Liver (tissue), 8 donors: ENCODE measurements at regions not wholly inside any gene's neighbourhood (a gene's known extent, or its start where the extent isn't known, plus 50 kb on each side); places are given as distances from the start of the nearest gene placed in this dataset.
A peak's percentile ranks its signal among the peaks of the same experiment; 100 is the strongest.

Experiments
- DNase-seq: peaks from one replicate; pipeline ENCODE4 v3.0.0-alpha.2; 2017; ENCODE audit warnings: low spot score
- H3K27ac ChIP-seq, 2 donors: one replicate each; pipeline ENCODE4 v1.7.0; 2013; ENCODE audit warnings: inconsistent platforms in 2 of 2, low read length in 2 of 2, control low read depth in 1 of 2, low read depth in 1 of 2, mild to moderate bottlenecking in 1 of 2
- H3K27me3 ChIP-seq, 4 donors: one replicate each; pipeline versions ENCODE4 v1.6.1 to v1.7.0; 2013; ENCODE audit warnings: low read length in 3 of 4, inconsistent platforms in 1 of 4, mild to moderate bottlenecking in 1 of 4, moderate library complexity in 1 of 4; ENCODE audit not compliant: control insufficient read depth in 4 of 4, insufficient read depth in 4 of 4
- H3K36me3 ChIP-seq, 4 donors: one replicate each; pipeline versions ENCODE4 v1.6.1 to v1.7.0; 2013; ENCODE audit warnings: low read length in 3 of 4, mild to moderate bottlenecking in 3 of 4, low read depth in 1 of 4, moderate library complexity in 1 of 4; ENCODE audit not compliant: control insufficient read depth in 4 of 4, insufficient read depth in 3 of 4
- H3K4me1 ChIP-seq, 4 donors: one replicate each; pipeline versions ENCODE4 v1.6.1 to v1.7.0; 2013; ENCODE audit warnings: low read length in 3 of 4, mild to moderate bottlenecking in 3 of 4, moderate library complexity in 1 of 4; ENCODE audit not compliant: control insufficient read depth in 4 of 4, insufficient read depth in 4 of 4
- H3K4me3 ChIP-seq, 3 donors: one replicate each; pipeline versions ENCODE4 v1.6.1 to v1.7.0; 2013; ENCODE audit warnings: low read length in 3 of 3, control low read depth in 1 of 3, low read depth in 1 of 3, mild to moderate bottlenecking in 1 of 3
- H3K9ac ChIP-seq, 2 donors: one replicate each; pipeline ENCODE4 v1.7.0; 2013; ENCODE audit warnings: low read length in 2 of 2, mild to moderate bottlenecking in 2 of 2, moderate library complexity in 2 of 2, control low read depth in 1 of 2, low read depth in 1 of 2
- H3K9me3 ChIP-seq, 4 donors: one replicate each; pipeline versions ENCODE4 v1.6.1 to v1.7.0; 2013; ENCODE audit warnings: low read length in 3 of 4; ENCODE audit not compliant: control insufficient read depth in 4 of 4
- EGR1 ChIP-seq, 2 donors: IDR thresholded peaks; 2 replicates each; pipeline ENCODE4 v1.6.1; 2016 to 2018; ENCODE audit warnings: antibody characterized with exemption in 2 of 2, low read depth in 2 of 2
- FOXA1 ChIP-seq: IDR thresholded peaks from 2 replicates; pipeline ENCODE4 v1.6.1; 2016; ENCODE audit warnings: antibody characterized with exemption
- FOXA2 ChIP-seq: IDR thresholded peaks from 2 replicates; pipeline ENCODE4 v1.6.1; 2016; ENCODE audit warnings: antibody characterized with exemption
- GABPA ChIP-seq, 2 donors: IDR thresholded peaks in 1 of 2; conservative IDR thresholded peaks in 1 of 2; 2 replicates each; pipeline ENCODE4 v1.6.1; 2016; ENCODE audit warnings: antibody characterized with exemption in 2 of 2, mild to moderate bottlenecking in 1 of 2, moderate library complexity in 1 of 2
- HNF4A ChIP-seq, 2 donors: conservative IDR thresholded peaks; 2 replicates each; pipeline ENCODE4 v1.6.1; 2016; ENCODE audit warnings: antibody characterized with exemption in 2 of 2, mild to moderate bottlenecking in 2 of 2
- HNF4G ChIP-seq: IDR thresholded peaks from 2 replicates; pipeline ENCODE4 v1.6.1; 2016; ENCODE audit warnings: antibody characterized with exemption
- JUND ChIP-seq, 2 donors: IDR thresholded peaks; 2 replicates each; pipeline ENCODE4 v1.6.1; 2016; ENCODE audit warnings: antibody characterized with exemption in 2 of 2
- NR2F2 ChIP-seq: IDR thresholded peaks from 2 replicates; pipeline ENCODE4 v1.6.1; 2016; ENCODE audit warnings: antibody characterized with exemption
- RAD21 ChIP-seq, 2 donors: IDR thresholded peaks; 2 replicates each; pipeline ENCODE4 v1.6.1; 2016; ENCODE audit warnings: antibody characterized with exemption in 2 of 2, mild to moderate bottlenecking in 2 of 2
- SP1 ChIP-seq: IDR thresholded peaks from 2 replicates; pipeline ENCODE4 v1.6.1; 2018; ENCODE audit warnings: antibody characterized with exemption, mild to moderate bottlenecking
- YY1 ChIP-seq: IDR thresholded peaks from 2 replicates; pipeline ENCODE4 v1.6.1; 2016; ENCODE audit warnings: antibody characterized with exemption, mild to moderate bottlenecking
- WGBS: extraction: QIAGEN DNeasy Blood & Tissue Kit; methylation state at CpG from one replicate; pipeline ENCODE4 v1.1.7; 2013; 5-methylcytosine and 5-hydroxymethylcytosine counted together
- TF ChIP-seq, protein P1 (sequence below): IDR thresholded peaks from 2 replicates; pipeline ENCODE4 v1.6.1; 2016; ENCODE audit warnings: antibody characterized with exemption
- TF ChIP-seq, protein P2 (sequence below): IDR thresholded peaks from 2 replicates; pipeline ENCODE4 v1.6.1; 2016; ENCODE audit warnings: antibody characterized with exemption
- TF ChIP-seq, protein P3 (sequence below): fragments of 150-350 bp; IDR thresholded peaks from 2 replicates; pipeline ENCODE4 v1.5.1; 2017; ENCODE audit warnings: improper control_type of control experiment, low read depth, low read length; ENCODE audit not compliant: missing input control
- TF ChIP-seq, protein P4 (sequence below): IDR thresholded peaks from 2 replicates; pipeline ENCODE4 v1.6.1; 2016; ENCODE audit warnings: antibody characterized with exemption, mild to moderate bottlenecking
- donor health status: healthy.
- donor health status: healthy.
- donor health status: healthy.
- donor health status: healthy.
- donor health status: healthy.

- no peaks in the 10 kb centered on the region for H3K9me3 ChIP-seq
- H3K4me3 ChIP-seq: no peak overlapping the region
- TF ChIP-seq RAD21 (IDR thresholded peaks at IDR 0.05) (no peak), SP1 (no peak)
- TF ChIP-seq, protein P1, sequence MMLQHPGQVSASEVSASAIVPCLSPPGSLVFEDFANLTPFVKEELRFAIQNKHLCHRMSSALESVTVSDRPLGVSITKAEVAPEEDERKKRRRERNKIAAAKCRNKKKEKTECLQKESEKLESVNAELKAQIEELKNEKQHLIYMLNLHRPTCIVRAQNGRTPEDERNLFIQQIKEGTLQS: no peak
- TF ChIP-seq, protein P2, sequence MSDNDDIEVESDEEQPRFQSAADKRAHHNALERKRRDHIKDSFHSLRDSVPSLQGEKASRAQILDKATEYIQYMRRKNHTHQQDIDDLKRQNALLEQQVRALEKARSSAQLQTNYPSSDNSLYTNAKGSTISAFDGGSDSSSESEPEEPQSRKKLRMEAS: no peak
- TF ChIP-seq, protein P3, sequence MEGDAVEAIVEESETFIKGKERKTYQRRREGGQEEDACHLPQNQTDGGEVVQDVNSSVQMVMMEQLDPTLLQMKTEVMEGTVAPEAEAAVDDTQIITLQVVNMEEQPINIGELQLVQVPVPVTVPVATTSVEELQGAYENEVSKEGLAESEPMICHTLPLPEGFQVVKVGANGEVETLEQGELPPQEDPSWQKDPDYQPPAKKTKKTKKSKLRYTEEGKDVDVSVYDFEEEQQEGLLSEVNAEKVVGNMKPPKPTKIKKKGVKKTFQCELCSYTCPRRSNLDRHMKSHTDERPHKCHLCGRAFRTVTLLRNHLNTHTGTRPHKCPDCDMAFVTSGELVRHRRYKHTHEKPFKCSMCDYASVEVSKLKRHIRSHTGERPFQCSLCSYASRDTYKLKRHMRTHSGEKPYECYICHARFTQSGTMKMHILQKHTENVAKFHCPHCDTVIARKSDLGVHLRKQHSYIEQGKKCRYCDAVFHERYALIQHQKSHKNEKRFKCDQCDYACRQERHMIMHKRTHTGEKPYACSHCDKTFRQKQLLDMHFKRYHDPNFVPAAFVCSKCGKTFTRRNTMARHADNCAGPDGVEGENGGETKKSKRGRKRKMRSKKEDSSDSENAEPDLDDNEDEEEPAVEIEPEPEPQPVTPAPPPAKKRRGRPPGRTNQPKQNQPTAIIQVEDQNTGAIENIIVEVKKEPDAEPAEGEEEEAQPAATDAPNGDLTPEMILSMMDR: no peak
- H3K27ac ChIP-seq: no peak overlapping the region
- no peak overlapping the region for H3K9ac ChIP-seq
- H3K27me3 ChIP-seq: no peaks in the 10 kb centered on the region
- no peaks in the 10 kb centered on the region for H3K36me3 ChIP-seq
- 91% methylated on average over 1 of the region's 1 CpG for WGBS
- H3K4me1 ChIP-seq: peaks cover 6 to 32% (median 19%) of the 10 kb centered on the region in 4 donors
- DNase-seq: no peak
Measured at GRCh38 chr17:13405080-13405479, 196.6 kb downstream of the HS3ST3A1 start.

GRCh38 chr17:13403982-13404946 lies 197.5 kb downstream of the HS3ST3A1 start:
- WGBS: 67% methylated on average over 4 of the region's 4 CpGs

DNA sequence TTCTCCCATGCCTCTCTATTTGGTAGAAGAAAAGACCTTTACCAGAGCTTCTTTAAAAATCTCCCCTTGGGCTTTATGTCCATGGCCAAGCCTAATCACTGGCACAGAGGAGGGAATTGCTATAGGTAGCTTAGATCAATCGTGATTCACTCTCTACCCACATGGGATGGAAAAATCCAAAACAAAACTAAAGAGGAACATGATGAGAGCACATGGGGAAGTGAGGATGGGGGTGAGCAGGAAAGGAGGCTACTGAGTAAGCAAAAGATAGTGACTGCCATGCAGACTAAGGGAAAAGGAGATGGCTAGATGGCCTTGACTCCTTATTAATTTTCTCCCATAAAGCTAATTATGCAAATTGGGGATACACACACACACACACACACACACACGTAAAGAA lies 201.2 kb downstream of the HS3ST3A1 start:
- no peaks in the 10 kb centered on the region for H3K36me3 ChIP-seq
- WGBS: 83% methylated on average over 2 of the region's 2 CpGs
- no peak overlapping the region for H3K4me3 ChIP-seq
- TF ChIP-seq, protein P4, sequence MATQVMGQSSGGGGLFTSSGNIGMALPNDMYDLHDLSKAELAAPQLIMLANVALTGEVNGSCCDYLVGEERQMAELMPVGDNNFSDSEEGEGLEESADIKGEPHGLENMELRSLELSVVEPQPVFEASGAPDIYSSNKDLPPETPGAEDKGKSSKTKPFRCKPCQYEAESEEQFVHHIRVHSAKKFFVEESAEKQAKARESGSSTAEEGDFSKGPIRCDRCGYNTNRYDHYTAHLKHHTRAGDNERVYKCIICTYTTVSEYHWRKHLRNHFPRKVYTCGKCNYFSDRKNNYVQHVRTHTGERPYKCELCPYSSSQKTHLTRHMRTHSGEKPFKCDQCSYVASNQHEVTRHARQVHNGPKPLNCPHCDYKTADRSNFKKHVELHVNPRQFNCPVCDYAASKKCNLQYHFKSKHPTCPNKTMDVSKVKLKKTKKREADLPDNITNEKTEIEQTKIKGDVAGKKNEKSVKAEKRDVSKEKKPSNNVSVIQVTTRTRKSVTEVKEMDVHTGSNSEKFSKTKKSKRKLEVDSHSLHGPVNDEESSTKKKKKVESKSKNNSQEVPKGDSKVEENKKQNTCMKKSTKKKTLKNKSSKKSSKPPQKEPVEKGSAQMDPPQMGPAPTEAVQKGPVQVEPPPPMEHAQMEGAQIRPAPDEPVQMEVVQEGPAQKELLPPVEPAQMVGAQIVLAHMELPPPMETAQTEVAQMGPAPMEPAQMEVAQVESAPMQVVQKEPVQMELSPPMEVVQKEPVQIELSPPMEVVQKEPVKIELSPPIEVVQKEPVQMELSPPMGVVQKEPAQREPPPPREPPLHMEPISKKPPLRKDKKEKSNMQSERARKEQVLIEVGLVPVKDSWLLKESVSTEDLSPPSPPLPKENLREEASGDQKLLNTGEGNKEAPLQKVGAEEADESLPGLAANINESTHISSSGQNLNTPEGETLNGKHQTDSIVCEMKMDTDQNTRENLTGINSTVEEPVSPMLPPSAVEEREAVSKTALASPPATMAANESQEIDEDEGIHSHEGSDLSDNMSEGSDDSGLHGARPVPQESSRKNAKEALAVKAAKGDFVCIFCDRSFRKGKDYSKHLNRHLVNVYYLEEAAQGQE: no peak
- TF ChIP-seq, protein P3: no peak
- TF ChIP-seq SP1 (no peak), HNF4A (conservative IDR thresholded peaks at IDR 0.05) (no peak), FOXA2 (no peak), FOXA1 (no peak), YY1 (no peak), EGR1 (IDR thresholded peaks at IDR 0.05; ENCODE audit: low read depth in 2 of 2) (no peak), NR2F2 (no peak), GABPA (IDR thresholded peaks at IDR 0.05 in 1 of 2, conservative IDR thresholded peaks at IDR 0.05 in 1 of 2) (no peak), HNF4G (no peak)
- TF ChIP-seq, protein P2: no peak
- H3K27me3 ChIP-seq: no peaks in the 10 kb centered on the region
- no peak overlapping the region for H3K9ac ChIP-seq
- no peak for DNase-seq
- H3K27ac ChIP-seq: no peak overlapping the region
- no peaks in the 10 kb centered on the region for H3K9me3 ChIP-seq
- peaks cover under 1 to 12% (median 8%) of the 10 kb centered on the region in 4 donors for H3K4me1 ChIP-seq

More at GRCh38 chr17:13403982-13404946, 197.5 kb downstream of the HS3ST3A1 start:
- peak overlapping the region; percentile 67 to 80 for H3K27ac ChIP-seq
- H3K9me3 ChIP-seq: no peaks in the 10 kb centered on the region
- H3K27me3 ChIP-seq: no peaks in the 10 kb centered on the region
- H3K36me3 ChIP-seq: no peaks in the 10 kb centered on the region
- peak; percentile 46 to 54 for TF ChIP-seq HNF4A (conservative IDR thresholded peaks at IDR 0.05)
- TF ChIP-seq RAD21 (IDR thresholded peaks at IDR 0.05): peak in 1 of 2 donors; percentile 11
- TF ChIP-seq JUND (IDR thresholded peaks at IDR 0.05): no peak
- TF ChIP-seq NR2F2: no peak
- TF ChIP-seq, protein P2: peak; percentile 20
- no peak for TF ChIP-seq FOXA2
- H3K4me1 ChIP-seq: peaks cover 6 to 24% (median 13%) of the 10 kb centered on the region in 4 donors
- DNase-seq: no peak
- no peak overlapping the region for H3K9ac ChIP-seq
- H3K4me3 ChIP-seq: no peak overlapping the region
